Renal cortical epithelial cell (primary cell): ENCODE measurements at regions not wholly inside any gene's neighbourhood (a gene's known extent, or its start where the extent isn't known, plus 50 kb on each side); places are given as distances from the start of the nearest gene placed in this dataset.

Experiments used
- DNase-seq: peaks from one replicate; pipeline ENCODE4 v3.0.0-alpha.2; 2011; ENCODE audit warnings: low read depth

DNA sequence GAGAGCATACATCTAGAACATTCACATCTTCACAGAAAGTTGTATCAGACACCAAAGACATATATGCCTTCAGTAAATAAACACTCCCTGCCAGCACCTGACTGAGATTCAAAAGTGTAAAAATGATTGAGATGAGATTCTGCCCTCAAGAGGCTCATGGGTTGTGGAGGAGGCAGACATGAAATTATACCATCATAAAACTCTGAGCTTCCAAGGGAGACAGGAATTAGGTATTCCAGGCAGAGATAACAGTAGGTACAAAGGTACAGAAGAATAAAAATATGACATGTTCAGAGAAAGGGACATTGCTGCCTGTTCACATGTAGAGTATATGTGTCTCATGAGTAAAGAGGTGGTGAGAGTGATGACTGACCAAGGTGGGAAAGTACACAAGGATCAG lies 322.3 kb downstream of the OSR1 start:
- no peak for DNase-seq

DNA sequence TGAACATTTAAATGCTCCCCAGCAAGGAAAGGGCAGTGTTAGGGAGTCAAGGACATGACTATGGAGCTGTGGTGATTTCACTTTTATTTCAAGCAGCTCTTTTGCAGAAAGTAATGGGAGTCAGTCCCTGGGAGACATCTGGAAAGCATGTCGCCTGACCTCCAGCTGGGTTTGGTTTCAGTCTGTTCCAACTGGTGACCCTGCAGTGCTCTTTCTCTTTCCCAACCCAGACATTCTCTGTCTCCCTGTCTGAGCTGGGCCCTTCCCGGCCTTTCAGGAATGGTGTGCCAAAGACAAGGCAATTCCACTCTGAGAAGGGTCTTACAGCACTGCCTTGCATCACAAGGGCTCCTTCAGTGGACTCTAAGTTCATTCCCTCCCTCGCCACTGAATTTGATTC lies 323.2 kb downstream of the OSR1 start:
- DNase-seq, result no peak

DNA sequence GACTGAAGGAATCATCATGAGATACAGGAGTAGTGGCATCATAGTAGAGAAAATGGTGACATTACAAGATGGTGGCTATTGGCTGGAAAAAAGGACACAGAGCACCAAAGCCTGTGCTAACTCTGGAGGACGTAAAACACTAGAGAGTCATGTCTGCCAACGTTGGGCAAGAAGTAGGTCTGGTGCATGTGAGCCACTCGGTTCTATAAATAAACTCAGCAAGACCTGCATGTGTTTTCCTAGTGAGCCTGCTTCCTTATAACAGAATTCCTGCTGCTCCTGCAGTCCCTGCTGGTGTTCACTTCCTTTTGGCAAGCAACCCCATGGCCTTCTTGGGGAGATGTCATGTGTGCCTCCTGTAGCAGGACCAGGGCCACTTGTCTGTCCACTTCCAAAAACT lies 325.2 kb downstream of the OSR1 start:
- no peak for DNase-seq

DNA sequence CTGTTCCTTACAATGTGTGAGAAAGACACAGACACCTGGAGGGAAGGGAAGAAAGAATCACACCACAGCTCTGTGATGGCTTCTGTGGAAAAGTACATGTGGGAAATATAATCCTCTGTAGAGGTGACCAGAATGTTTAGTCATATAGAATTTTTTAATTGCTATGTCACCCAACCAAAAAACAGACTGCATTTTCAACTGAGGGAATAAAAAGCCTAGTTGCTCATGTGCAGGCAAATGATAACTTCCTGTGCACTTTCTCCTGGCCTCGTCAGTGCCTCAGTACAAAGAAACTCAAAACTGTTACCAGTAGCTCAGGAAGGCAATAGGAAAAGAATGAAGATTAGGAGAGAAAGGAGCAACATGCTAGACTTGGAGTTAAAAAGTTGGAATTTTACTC lies 326.8 kb downstream of the OSR1 start:
- no peak for DNase-seq

DNA sequence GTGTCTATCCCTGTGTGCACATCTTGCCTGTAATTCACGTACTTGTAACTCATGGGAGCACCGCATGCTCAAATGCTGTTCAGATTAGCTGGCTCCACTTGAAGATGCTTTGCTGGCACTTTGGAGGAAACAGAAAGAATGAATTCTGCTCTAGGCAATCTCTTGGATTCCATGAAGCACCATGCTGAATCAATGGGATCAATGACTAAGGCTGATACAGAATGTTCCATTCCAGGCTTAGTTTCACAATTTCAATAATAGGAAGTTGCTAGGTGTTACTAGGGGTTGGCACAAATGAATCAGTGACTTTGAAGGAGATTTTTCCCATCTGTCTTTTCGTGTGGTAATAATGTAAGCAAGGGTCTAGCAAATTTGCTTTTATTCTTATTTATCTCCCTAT lies 328.8 kb downstream of the OSR1 start:
- DNase-seq, result no peak

DNA sequence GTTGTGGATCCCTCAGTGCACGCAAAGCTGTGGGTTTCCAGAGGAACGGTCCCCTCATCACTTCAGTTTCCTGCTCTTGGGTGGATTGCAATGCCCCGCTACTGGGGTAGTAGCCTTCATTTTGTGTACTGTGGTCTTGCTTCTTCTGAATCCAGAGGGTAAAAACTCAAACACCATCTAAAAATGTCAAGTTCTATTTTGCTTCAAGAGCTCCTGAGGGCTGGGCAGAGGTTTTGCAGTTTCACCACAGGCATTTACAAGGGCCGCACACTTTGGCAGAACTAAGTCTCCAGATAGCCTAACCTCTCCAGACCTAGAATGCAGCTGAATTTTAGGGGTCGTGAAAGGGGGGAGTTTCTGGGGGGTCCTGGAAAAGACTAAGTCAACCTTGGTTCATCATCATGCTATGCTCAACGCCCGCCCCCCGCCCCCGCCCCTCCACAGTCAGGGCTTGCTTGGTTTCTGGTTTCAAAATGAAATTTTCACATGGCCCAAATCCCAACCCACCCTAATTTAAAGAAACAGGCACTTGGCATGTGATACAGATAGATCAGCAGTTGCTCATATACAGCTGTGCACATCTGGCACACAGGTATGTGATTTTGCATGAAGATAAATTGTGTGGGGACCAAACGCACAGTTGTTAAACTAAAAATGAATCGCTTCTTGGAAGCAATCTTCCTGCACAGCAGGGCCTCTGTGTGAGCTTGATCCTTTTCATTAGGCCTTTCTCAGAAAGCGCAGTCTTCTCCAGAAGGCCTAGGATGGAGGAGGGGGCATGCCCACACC lies 329.6 kb downstream of the OSR1 start:
- DNase-seq, result no peak

DNA sequence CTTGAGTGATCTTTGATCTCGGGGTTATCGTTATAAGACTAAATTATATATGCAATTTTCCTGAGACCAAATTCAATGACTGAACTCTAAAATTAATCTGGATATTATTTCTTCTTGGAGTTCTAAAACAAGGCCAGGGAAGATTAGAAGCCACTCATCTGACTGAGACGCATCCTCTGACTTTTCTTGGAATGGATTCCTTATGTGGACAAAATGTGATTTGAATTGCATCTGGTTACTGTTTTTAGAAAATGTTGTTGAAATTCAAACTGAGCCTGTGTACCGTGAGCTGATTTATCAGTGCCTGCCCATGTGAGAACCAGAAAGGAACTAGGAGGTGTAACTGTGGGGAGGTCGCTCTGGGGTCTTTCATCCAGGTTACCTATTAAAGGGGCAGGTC lies 330.8 kb downstream of the OSR1 start:
- DNase-seq, result no peak

DNA sequence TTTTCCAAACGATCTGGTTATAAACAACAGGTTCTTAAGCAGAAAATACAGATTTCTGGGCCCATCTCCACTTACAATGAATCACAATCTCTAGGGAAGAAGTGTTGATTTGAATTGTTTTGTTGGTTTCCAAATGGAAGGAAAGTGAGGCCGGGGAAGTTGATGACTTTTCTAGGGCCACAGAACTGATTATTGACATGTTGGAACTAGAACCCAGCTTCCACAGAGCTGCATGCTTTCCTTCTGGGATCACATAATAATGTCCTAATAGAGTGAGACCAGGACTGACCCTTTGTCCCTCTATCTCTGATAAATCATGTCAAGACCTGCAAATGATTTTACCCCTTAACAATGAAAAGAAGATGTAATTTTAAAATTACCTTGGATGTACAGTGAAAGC lies 332.2 kb downstream of the OSR1 start:
- no peak for DNase-seq

DNA sequence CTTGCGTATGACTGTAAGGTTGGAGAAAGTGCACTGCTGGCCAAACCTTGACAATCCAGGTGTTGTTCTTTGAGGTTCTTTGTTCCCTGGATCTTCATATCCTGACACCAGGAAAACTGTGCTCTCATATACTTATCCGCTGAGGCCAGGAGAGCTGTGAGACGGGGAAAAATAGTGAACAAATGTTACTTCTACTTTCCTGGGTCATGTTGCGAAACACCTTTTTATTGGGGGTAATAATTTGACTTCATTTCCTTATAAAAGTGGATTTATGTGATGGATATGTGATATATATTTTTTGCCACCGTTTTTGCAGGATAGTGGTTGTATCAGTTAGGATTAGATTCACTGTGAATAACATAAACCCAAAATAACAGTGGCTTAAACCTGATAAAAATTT lies 336.1 kb downstream of the OSR1 start:
- DNase-seq, result no peak

DNA sequence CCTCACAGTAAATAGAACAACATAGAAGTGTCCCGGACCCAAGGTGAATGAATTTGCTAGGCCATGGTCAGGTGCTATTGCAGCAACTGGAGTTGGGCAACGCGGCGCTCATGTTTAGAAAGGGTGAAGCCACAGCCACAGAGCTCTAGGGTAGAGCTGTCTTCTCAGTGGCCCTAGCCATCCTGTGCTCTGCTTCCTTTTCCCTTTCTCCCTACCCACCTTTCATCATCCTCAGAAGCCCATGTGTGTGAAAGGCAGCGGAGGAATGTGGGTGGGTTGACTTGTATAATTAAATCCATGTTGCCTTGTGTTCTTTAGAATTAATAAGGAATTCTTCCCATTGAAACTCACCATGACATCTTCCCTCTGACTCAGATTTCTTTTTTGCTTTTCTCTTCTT lies 336.7 kb downstream of the OSR1 start:
- no peak for DNase-seq

DNA sequence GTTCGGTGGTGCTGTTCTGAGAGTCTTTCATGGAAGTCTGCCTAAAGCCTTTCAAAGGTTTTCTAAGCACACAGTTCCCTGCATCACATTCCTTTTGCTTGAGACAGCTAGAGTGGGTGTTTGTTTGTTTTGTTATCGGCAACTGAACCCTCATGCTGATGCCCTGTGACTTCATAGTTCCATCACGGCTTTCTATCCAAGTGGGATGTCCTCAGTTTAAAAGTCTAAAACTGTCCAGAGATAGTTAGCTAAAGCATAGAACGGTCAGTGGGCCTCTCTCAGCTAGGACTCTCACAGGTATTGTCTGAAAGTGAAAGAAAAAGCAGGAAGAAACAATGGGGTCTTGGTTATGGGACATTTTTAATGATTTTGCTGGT lies 337.3 kb downstream of the OSR1 start:
- peak; percentile 81 for DNase-seq

DNA sequence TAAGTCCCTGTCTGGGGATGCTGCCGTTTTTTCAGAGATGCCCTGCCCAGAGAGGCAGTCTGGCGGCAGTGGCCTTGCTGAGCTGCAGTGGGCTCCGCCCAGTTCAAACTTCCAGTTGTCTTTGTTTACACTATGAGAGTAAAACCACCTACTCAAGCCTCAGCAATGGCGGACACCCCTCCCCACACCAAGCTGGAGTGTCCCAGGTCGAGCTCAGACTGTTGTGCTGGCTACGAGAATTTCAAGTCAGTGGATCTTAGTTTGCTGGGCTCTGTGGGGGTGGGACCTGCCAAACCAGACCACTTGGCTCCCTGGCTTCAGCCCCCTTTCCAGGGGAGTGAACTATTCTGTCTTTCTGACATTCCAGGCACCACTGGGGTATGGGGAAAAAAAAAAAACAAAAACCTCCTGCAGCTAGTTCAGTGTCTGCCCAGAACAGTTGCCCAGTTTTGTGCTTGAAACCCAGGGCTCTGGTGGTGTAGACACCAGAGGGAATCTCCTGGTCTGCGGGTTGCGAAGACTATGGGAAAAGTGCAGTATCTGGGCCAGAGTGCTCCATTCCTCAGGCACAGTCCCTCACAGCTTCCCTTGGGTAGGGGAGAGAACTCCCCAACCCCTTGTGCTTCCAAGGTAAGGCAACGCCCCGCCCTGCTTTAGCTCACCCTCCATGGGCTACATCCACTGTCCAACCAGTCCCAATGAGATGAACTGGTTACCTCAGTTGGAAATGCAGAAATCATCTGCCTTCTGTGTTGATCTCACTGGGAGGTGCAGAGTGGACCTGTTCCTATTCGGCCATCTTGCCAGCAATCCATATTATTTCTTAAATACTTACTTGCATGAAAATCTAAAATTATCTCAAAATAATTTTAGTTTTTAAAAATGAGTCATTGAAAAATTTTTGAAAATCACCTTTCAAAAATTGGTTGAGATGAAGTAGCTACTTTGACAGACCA lies 338.0 kb downstream of the OSR1 start:
- DNase-seq, result no peak

DNA sequence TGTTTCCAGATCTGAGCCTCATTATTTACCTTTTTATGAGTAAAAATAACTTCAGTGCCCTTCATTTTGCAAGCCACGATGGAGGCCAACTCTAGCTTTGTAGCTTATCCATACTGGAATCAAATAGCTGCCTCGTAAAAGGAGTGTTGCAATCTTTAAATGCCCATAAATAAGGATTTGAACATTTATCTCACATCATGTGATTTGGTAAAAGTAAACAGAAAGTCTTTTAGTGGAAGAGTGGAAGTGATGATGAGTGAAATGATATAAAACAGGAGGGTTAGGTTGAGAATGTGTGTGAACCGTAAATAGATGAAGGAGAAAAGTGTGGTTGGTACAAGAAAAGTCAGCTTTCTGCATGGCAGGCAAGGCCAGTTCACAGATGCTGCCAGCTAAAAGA lies 348.9 kb downstream of the OSR1 start:
- no peak for DNase-seq

DNA sequence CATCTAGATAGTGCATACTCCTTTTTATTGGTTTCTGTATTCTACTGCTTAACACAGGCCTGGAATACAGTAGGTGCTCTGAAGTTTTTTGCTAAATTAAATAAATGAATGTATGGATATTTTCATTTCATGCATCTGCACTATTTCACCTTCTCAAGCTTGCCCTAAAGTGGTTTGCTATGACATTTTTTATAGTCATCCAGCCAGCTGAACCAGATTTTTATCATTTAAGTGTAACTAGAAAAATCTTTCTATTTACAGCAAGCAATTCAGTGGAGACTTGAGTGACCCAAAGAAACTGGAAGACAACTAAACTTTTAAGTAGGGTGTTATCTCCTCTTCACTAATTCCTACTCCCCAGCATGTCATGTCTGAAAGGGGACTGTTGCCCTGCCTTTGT lies 354.9 kb downstream of the OSR1 start:
- no peak for DNase-seq

DNA sequence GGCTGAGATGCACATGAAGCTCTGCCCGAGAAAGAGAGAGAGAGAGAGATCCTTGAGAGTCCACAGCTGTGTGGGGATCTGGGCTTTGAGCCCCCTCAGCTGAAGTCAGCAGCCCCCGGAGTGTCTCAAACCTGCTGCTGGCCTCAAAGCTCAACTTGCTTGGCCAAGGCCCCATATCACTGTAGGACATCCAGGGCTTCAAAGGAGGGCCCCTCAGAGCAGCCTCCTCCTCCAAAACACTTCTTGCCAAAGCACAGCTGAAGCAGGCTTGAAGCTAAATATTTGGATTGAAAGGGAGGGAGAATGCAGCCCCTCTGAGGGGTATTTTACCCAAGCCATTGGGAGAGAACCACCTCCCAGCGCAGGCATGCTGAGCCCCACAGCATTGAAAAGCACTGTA lies 357.6 kb downstream of the OSR1 start:
- DNase-seq, result no peak

DNA sequence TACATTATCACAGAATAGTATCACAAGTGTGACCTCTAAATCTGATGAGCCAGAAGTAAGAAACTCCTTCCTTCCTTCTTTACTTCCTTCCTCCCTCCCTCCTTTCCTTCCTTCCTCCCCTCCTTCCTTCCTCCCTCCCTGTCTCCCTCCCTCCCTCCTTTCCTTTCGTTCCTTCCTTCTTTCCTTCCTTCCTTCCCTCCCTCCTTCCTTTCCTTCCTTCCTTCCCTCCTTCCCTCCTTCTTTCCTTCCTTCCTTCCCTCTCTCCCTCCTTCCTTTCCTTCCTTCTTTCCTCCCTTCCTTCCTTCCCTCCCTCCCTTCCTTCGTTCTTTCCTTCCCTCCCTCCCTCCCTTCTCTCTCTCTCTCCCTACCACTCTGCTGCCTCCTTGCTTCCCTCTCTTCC lies 359.2 kb downstream of the OSR1 start:
- DNase-seq, result no peak

DNA sequence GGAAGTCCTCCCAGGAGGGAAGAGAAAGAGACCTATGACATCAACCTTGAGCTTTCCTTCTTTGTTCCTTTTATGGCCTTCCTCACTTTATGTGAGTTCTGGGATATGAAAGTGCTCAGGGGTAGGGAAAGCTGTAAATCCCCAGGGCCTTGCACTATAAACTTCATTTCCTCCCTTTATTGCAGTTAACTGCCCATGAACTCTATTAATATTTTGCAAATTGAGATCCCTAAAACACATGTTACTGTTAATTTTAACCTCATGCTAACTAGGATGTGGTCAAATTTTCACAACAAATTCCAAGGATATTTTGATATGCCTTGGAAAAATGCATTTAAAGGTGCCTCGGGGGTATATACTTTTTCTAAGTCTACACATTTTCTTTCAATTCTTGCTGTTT lies 359.9 kb downstream of the OSR1 start:
- DNase-seq, result peak; percentile 77

DNA sequence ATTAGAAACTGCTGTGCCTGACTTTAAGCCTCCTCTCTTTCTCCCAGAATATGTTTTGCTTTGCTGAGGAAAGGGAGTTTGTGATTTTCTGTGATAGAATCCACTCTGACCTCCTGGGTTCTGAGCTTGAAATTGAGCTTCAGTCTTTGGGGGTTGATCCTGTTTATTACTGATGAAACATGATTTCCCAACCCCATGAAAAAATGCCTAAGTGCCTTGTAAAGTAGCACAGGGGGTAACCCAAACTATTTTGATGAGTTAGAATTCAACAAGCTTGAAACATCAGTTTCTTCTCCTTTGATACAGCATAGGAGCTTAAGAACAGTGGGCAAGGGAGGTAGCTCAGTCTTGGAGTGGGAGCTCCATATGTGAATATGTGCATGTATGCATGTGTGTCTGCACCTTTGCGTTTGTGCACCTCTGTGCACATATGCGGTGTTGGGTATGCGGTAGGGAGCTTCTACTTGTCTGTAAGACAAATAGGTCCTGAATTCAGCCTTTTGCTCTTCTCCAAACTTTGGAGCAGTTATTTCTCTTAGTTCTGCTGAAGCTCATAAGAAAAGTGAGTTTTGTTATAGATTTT lies 364.6 kb downstream of the OSR1 start:
- DNase-seq, result no peak

DNA sequence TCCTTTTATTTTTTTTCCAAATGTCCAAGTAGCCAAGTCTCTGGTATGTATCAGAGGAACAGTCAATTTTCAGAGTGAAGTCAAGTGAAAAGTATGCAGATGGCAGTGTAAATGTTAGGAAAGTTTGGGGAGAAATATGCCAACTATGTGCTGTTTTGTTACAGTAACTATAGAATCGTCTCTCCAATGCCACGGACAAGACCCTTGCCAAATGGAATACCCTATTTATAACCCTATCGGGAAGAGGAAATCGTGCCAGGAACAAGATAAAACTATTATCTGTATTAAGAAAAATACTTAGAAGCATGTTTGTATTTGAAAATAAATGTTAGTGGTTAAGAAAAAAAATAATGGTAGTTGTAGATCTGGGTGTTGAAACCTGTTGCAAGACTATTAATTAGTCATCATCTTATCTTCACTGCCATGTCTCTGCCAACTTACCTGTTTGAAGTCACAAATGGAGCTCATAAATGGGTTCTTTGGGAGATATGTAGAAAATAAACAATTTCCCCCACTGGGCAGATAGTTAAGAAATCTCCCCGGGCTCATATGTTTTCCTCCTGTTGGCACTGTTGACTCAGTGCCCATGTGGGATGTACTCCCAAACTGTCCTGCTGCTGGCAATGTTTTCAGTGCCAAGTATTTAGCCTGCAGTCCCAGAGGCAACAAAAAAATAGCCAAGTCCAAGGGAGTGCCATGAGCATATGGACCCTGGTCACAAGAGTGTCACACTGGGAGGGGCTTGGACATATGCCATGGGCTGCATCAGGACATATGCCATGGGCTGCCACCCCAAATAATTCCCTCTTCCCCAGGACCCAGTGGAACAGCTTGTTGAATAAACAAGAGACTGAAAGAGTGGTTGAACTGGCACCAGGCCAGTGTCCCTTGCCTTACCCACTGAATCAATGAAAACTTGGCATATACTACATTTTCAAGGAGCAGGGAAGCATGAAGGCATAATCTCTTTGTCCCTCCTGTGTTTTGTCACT lies 366.9 kb downstream of the OSR1 start:
- peak; percentile 76 for DNase-seq

DNA sequence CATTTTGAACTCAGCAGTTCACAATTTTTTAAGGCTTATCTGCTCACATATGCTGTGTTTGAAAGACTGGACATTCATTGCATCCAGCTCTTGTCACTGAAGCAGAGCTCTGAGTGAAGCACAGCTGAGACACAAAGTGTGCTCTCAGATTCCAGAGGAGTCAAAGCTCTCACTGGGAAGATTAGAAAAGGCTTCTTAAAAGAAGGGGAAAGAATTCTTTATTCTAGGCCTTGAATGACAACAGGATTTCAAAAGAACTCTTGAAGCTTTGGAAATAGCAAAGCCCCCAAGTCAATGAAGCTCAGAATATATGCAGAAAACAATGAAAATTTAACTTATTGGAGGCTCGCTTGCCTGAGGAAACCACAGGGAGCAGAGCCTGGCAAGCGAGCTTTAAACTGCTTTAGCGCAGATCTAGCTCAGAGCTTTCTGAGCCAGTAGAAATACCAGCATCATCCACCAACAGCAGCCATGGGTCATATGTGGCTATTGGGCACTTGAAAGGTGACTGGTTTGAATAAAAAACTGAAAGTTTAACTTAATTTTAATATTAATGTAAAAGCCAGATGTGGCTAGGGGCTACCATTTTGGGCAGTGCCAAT lies 369.7 kb downstream of the OSR1 start:
- DNase-seq, result no peak

DNA sequence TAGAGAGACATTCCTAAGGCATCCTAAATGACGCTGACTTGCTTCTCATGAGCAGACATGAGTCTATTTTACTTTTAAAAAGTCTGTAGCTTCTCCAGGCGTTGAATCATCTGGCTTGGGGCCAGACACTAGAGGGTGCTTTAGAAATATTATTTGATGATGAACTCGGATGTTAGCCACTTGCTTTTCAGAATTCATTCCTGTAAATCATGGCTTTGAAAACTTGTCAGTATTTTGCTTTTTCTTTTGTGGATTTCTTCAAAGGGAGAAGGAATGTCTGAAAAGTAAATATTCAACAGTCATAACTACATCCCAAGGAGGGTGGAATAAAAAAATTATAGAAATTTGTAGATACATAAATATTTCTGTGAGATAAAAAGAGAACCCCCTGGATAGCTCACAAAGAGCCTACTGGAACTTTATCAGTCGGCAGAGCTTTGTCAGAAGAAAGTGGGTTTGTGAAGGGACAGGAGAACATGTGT lies 370.8 kb downstream of the OSR1 start:
- peak; percentile 58 for DNase-seq
